DMS 273 (cell line): ENCODE measurements at regions not wholly inside any gene's neighbourhood (a gene's known extent, or its start where the extent isn't known, plus 50 kb on each side); places are given as distances from the start of the nearest gene placed in this dataset.

Experiments
- DNase-seq: peaks from one replicate; lab custom pipeline; 2025; ENCODE audit not compliant: unreplicated experiment; lab: John Stamatoyannopoulos, UW

GRCh38 chr6:144989319-144990107, 704.4 kb downstream of the UTRN start:
- no peak for DNase-seq

- no peak for DNase-seq
These were observed 705.6 kb downstream of the UTRN start for GRCh38 chr6:144990784-144991183.

- DNase-seq: no peak
These were observed 708.7 kb downstream of the UTRN start for GRCh38 chr6:144993870-144994269.

GRCh38 chr6:144997996-144998395, 712.9 kb downstream of the UTRN start:
- no peak for DNase-seq

GRCh38 chr6:144999127-144999526, 714.0 kb downstream of the UTRN start:
- no peak for DNase-seq

- DNase-seq: no peak
These were observed 718.0 kb downstream of the UTRN start for GRCh38 chr6:145003145-145003544.

GRCh38 chr6:145006914-145007313, 721.8 kb downstream of the UTRN start:
- no peak for DNase-seq

GRCh38 chr6:145008715-145009114, 723.6 kb downstream of the UTRN start:
- DNase-seq: no peak

GRCh38 chr6:145009711-145010110, 724.6 kb downstream of the UTRN start:
- DNase-seq: no peak

GRCh38 chr6:145012039-145012662, 723.2 kb downstream of the EPM2A start:
- no peak for DNase-seq

GRCh38 chr6:145015739-145016558, 719.4 kb downstream of the EPM2A start:
- no peak for DNase-seq

GRCh38 chr6:145017051-145017450, 718.3 kb downstream of the EPM2A start:
- DNase-seq: no peak

GRCh38 chr6:145017516-145017915, 717.8 kb downstream of the EPM2A start:
- no peak for DNase-seq

- DNase-seq: no peak
These were observed 717.3 kb downstream of the EPM2A start for GRCh38 chr6:145018027-145018426.

GRCh38 chr6:145020114-145020513, 715.2 kb downstream of the EPM2A start:
- no peak for DNase-seq

- no peak for DNase-seq
These were observed 714.8 kb downstream of the EPM2A start for GRCh38 chr6:145020543-145020942.

GRCh38 chr6:145022199-145022796, 713.0 kb downstream of the EPM2A start:
- no peak for DNase-seq

- DNase-seq: no peak
These were observed 712.1 kb downstream of the EPM2A start for GRCh38 chr6:145023116-145023726.

GRCh38 chr6:145025488-145025887, 709.8 kb downstream of the EPM2A start:
- DNase-seq: no peak

GRCh38 chr6:145026267-145026679, 709.0 kb downstream of the EPM2A start:
- DNase-seq: no peak
